Endothelial cell of umbilical vein (primary cell): ENCODE measurements at regions not wholly inside any gene's neighbourhood (a gene's known extent, or its start where the extent isn't known, plus 50 kb on each side); places are given as distances from the start of the nearest gene placed in this dataset.

Experiments used
- BruUV-seq: library from RNA; stranded (reverse); fragments of 400-500 nt; replicated peaks from 2 replicates; lab custom pipeline; 2021; lab: Mats Ljungman, UMichigan
- CTCF ChIA-PET: fragments of 300-600, 350-600 bp; sonication (Branson Sonifier 250); formaldehyde crosslinking; loops from one replicate; lab custom pipeline; 2021; ENCODE audit warnings: antibody characterized with exemption, inconsistent platforms; lab: Charles Lee
- POLR2A ChIA-PET: fragments of 300-600, 350-600 bp; sonication (Branson Sonifier 250); formaldehyde crosslinking; loops from one replicate; lab custom pipeline; 2021; ENCODE audit warnings: antibody characterized with exemption, inconsistent platforms; lab: Charles Lee
- DNase-seq: peaks from one replicate; pipeline ENCODE4 v3.0.0-alpha.2; 2011; ENCODE audit warnings: low read depth, low spot score
- FAIRE-seq: peaks from 2 replicates; lab custom pipeline; 2011; peaks lifted over from hg19 to GRCh38; lab: Jason Lieb, UNC
- H2AFZ ChIP-seq: 2 replicates; pipeline ENCODE4 v1.6.0; 2012; ENCODE audit warnings: low read depth, low read length, control low read depth, inconsistent platforms
- H3K27ac ChIP-seq: 2 replicates; pipeline ENCODE4 v1.5.1; 2011; ENCODE audit warnings: low read depth, mild to moderate bottlenecking, control low read depth, low read length, moderate library complexity; ENCODE audit not compliant: insufficient read depth
- H3K27me3 ChIP-seq, 2 experiments: 2 replicates each; pipeline versions ENCODE4 v1.6.0 to v1.6.1; 2011; ENCODE audit warnings: low read length in 2 of 2, mixed read lengths in 1 of 2; ENCODE audit not compliant: control insufficient read depth in 2 of 2, insufficient read depth in 2 of 2
- H3K36me3 ChIP-seq, 2 experiments: 2 replicates in 1 of 2; 3 replicates in 1 of 2; pipeline ENCODE4 v1.5.1; 2011; ENCODE audit warnings: low read length in 2 of 2, mild to moderate bottlenecking in 1 of 2, moderate library complexity in 1 of 2; ENCODE audit not compliant: control insufficient read depth in 2 of 2, insufficient read depth in 2 of 2; ENCODE audit errors: extremely low read depth in 1 of 2
- H3K4me1 ChIP-seq: 3 replicates; pipeline ENCODE4 v1.5.1; 2011; ENCODE audit warnings: mild to moderate bottlenecking, low read length; ENCODE audit not compliant: control insufficient read depth, insufficient read depth; ENCODE audit errors: extremely low read depth
- H3K4me2 ChIP-seq: 2 replicates; pipeline ENCODE4 v1.6.1; 2011; ENCODE audit warnings: low read length, control low read depth, mixed read lengths; ENCODE audit not compliant: insufficient read depth
- H3K4me3 ChIP-seq, 3 experiments: fragments of 200-600 bp in 1 of 3; sonication (generic), shearing (Covaris generic) in 1 of 3; replicated peaks in 1 of 3; 2 replicates each; pipeline ENCODE4 v1.5.1; 2011 to 2016; ENCODE audit warnings: control low read depth in 3 of 3, low read length in 3 of 3, mild to moderate bottlenecking in 2 of 3, inconsistent platforms in 1 of 3, low read depth in 1 of 3, moderate library complexity in 1 of 3; ENCODE audit not compliant: insufficient read depth in 1 of 3
- H3K79me2 ChIP-seq: 2 replicates; pipeline ENCODE4 v1.6.0; 2012; ENCODE audit warnings: low read length, inconsistent platforms; ENCODE audit not compliant: control insufficient read depth, insufficient read depth
- H3K9ac ChIP-seq: replicated peaks from 2 replicates; pipeline ENCODE3; 2011; ENCODE audit warnings: low read length, control low read depth; ENCODE audit not compliant: insufficient read depth; ENCODE audit errors: extremely low read depth
- H3K9me1 ChIP-seq: replicated peaks from 3 replicates; pipeline ENCODE4 v1.6.0; 2011; ENCODE audit warnings: mild to moderate bottlenecking, low read length; ENCODE audit not compliant: control insufficient read depth, insufficient read depth; ENCODE audit errors: extremely low read depth
- H3K9me3 ChIP-seq: replicated peaks from 2 replicates; pipeline ENCODE4 v1.5.1; 2012; ENCODE audit warnings: low read length, inconsistent platforms; ENCODE audit not compliant: control insufficient read depth, insufficient read depth
- H4K20me1 ChIP-seq: replicated peaks from 2 replicates; pipeline ENCODE3; 2011; ENCODE audit warnings: mild to moderate bottlenecking, low read length; ENCODE audit not compliant: control insufficient read depth, insufficient read depth; ENCODE audit errors: extremely low read depth
- EZH2 ChIP-seq: IDR thresholded peaks from 2 replicates; pipeline ENCODE4 v1.6.1; 2012; ENCODE audit warnings: borderline replicate concordance, low read depth, mild to moderate bottlenecking, moderate library complexity, low read length, inconsistent platforms; ENCODE audit not compliant: severe bottlenecking
- FOS ChIP-seq: IDR thresholded peaks from 2 replicates; pipeline ENCODE4 v1.6.1; 2011; ENCODE audit warnings: mild to moderate bottlenecking, low read length, moderate library complexity, borderline replicate concordance; ENCODE audit not compliant: insufficient read depth
- GATA2 ChIP-seq: IDR thresholded peaks from 2 replicates; pipeline ENCODE4 v1.7.0; 2011; ENCODE audit warnings: low read depth, mild to moderate bottlenecking, moderate library complexity, mixed read lengths, low read length; ENCODE audit not compliant: insufficient read length, insufficient read depth
- JUN ChIP-seq: IDR thresholded peaks from 2 replicates; pipeline ENCODE4 v1.6.1; 2011; ENCODE audit warnings: borderline replicate concordance, low read depth; ENCODE audit not compliant: insufficient read length, insufficient read depth
- MAX ChIP-seq: IDR thresholded peaks from 2 replicates; pipeline ENCODE4 v1.6.1; 2011; ENCODE audit not compliant: insufficient read depth, insufficient read length
- MYC ChIP-seq: IDR thresholded peaks from one replicate; pipeline ENCODE4 v1.6.1; 2011; ENCODE audit warnings: mild to moderate bottlenecking, low read depth, low read length
- POLR2A ChIP-seq: IDR thresholded peaks from 2 replicates; pipeline ENCODE4 v1.6.1; 2012; ENCODE audit warnings: low read depth, mild to moderate bottlenecking, control low read depth, low read length
- POLR2AphosphoS5 ChIP-seq: IDR thresholded peaks from 2 replicates; pipeline ENCODE4 v1.6.1; 2012; ENCODE audit warnings: low read depth, mild to moderate bottlenecking, control low read depth, low read length, moderate library complexity; ENCODE audit not compliant: insufficient read depth
- dilution Hi-C: fragments of 300-500 bp; cut with MboI; formaldehyde crosslinking; loops from one replicate; pipeline ENCODE4 v1.15.0; 2019; ENCODE audit warnings: low sequenced_read_pairs; ENCODE audit not compliant: extremely low pct_ligation_motif_present
- intact Hi-C: fragments of 100-400 bp; cut with micrococcal nuclease; formaldehyde crosslinking; loops from one replicate; pipeline ENCODE4 v1.10.0; 2022
- TF ChIP-seq, protein P1 (sequence below), 2 donors: IDR thresholded peaks; 1 replicate in 1 of 2; 2 replicates in 1 of 2; pipeline ENCODE4 v1.5.1; 2011; ENCODE audit warnings: low read length in 2 of 2, mild to moderate bottlenecking in 2 of 2, moderate library complexity in 2 of 2, control low read depth in 1 of 2, inconsistent platforms in 1 of 2, low read depth in 1 of 2; ENCODE audit not compliant: insufficient read depth in 1 of 2; ENCODE audit errors: extremely low read depth in 1 of 2

DNA sequence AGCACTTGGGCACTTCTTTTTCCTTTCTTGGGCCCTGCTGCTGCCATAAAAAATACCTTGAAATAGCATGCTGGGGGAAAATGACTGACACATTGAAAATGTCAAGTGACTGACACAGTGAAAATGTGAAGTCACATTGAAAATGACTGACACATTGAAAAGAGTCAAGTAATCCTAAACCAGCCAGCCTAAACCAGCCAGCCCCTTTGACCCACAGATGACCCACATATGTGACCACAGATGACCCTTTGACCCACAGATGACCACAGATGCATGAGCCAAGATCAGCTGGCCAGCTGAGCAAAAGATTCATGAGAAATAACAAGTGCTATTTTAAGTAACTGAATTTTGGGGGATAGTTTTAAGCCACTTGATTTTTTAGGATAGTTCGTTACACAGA is 97.8 kb upstream of the SLC28A3 start:
- Histone ChIP-seq H3K4me2 (no peak overlapping the region), H3K4me3 (no peak overlapping the region), H3K9ac (no peak overlapping the region), H3K27me3 (no peaks in the 10 kb centered on the region), H3K4me1 (no peaks in the 10 kb centered on the region), H3K36me3 (no peaks in the 10 kb centered on the region), H3K9me3 (no peaks in the 10 kb centered on the region), H4K20me1 (no peaks in the 10 kb centered on the region), H3K79me2 (no peaks in the 10 kb centered on the region), H3K27ac (no peak overlapping the region), H2AFZ (no peak overlapping the region), H3K9me1 (no peaks in the 10 kb centered on the region)
- intact Hi-C loops = no loop called here
- DNase-seq = no peak
- no TSS peak for BruUV-seq
- dilution Hi-C loops = no loop called here
- no peak for FAIRE-seq
- POLR2A ChIA-PET = no interaction called here
- CTCF ChIA-PET = no interaction called here
- no peak for TF ChIP-seq POLR2AphosphoS5
- no peak for TF ChIP-seq GATA2
- TF ChIP-seq MAX = no peak
- TF ChIP-seq, protein P1, sequence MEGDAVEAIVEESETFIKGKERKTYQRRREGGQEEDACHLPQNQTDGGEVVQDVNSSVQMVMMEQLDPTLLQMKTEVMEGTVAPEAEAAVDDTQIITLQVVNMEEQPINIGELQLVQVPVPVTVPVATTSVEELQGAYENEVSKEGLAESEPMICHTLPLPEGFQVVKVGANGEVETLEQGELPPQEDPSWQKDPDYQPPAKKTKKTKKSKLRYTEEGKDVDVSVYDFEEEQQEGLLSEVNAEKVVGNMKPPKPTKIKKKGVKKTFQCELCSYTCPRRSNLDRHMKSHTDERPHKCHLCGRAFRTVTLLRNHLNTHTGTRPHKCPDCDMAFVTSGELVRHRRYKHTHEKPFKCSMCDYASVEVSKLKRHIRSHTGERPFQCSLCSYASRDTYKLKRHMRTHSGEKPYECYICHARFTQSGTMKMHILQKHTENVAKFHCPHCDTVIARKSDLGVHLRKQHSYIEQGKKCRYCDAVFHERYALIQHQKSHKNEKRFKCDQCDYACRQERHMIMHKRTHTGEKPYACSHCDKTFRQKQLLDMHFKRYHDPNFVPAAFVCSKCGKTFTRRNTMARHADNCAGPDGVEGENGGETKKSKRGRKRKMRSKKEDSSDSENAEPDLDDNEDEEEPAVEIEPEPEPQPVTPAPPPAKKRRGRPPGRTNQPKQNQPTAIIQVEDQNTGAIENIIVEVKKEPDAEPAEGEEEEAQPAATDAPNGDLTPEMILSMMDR (IDR thresholded peaks at IDR 0.05; ENCODE audit: extremely low read depth in 1 of 2, insufficient read depth in 1 of 2, low read depth in 1 of 2, low read length in 2 of 2) = no peak

DNA sequence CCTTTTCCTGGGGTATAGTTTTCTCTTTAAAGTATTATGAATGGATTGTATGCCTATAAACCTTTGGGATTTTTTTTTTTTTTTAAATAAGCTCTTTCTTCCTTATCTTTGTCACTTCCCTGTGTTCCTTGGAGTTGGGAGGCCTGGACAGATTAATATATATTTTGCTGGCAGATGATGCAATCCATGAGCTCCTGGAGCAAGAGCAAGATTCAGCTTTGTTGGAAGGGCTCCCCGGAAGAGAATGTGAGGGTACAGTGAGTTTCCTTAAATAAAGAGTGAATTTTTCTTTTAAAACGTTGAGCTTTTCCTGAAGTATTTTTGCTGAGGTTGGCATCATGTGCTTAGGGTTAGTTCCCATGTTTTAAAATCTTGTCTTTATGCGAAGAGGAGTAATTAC is 98.7 kb upstream of the SLC28A3 start:
- FAIRE-seq (no peak), DNase-seq (no peak)
- H3K9me1 ChIP-seq = no peaks in the 10 kb centered on the region
- H3K4me2 ChIP-seq = no peak overlapping the region
- no peak overlapping the region for H3K27ac ChIP-seq
- H4K20me1 ChIP-seq = no peaks in the 10 kb centered on the region
- dilution Hi-C loops (no loop called here), intact Hi-C loops (no loop called here)
- H3K9me3 ChIP-seq = no peaks in the 10 kb centered on the region
- ChIA-PET CTCF (no interaction called here), POLR2A (no interaction called here)
- TF ChIP-seq JUN (no peak), MAX (no peak), FOS (no peak), POLR2A (no peak), MYC (no peak), GATA2 (no peak), POLR2AphosphoS5 (no peak), EZH2 (no peak)
- TF ChIP-seq, protein P1 (IDR thresholded peaks at IDR 0.05; ENCODE audit: extremely low read depth in 1 of 2, insufficient read depth in 1 of 2, low read depth in 1 of 2, low read length in 2 of 2) = no peak
- H3K9ac ChIP-seq = no peak overlapping the region
- no peak overlapping the region for H2AFZ ChIP-seq
- H3K79me2 ChIP-seq = no peaks in the 10 kb centered on the region
- H3K27me3 ChIP-seq = no peaks in the 10 kb centered on the region
- H3K4me3 ChIP-seq = no peak overlapping the region
- no TSS peak for BruUV-seq
- no peaks in the 10 kb centered on the region for H3K36me3 ChIP-seq
- no peaks in the 10 kb centered on the region for H3K4me1 ChIP-seq
